ENCODE measurements at regions not wholly inside any gene's neighbourhood (a gene's known extent, or its start where the extent isn't known, plus 50 kb on each side); places are given as distances from the start of the nearest gene placed in this dataset.

GRCh38 chr22:25350551-25350971 lies 131.1 kb downstream of the CRYBB2 start:
- no peak for DNase-seq (ENCODE audit: low spot score)

DNA sequence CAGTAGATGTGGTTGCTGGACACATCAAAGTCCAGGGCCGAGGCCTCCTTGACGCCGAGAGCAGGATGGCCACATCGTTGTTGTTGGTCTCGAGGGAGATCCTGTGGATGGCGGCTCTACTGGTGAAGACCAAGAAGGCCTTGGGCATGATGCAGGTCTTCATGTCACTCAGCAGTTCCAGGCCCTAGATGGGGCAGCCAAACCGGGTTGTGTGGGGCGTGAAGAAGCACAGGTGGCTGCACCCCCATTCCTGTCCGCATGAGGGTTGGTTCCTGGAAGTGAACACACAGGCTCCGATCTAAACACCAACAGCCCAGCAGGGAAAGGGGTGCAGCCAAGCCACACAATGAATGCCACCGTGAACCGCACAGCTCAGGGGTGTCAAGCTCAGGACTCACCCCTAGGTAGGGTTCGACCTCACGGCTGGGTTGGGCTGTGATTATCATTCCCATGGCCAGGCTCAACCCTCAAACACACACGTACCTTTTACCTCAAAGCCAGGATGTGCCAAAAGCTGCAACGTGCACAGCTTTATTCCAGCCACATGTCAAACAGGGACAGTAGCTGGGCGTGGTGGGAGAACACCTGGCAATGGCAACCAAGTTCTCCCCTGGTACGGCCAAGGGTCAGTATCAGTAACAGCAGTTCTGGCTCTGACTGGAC lies 132.3 kb downstream of the CRYBB2 start:
- DNase-seq (ENCODE audit: low spot score), result no peak

GRCh38 chr22:25352294-25352680 lies 132.8 kb downstream of the CRYBB2 start:
- no peak for DNase-seq (ENCODE audit: low spot score)

- no peak for DNase-seq (ENCODE audit: low spot score)
Measured at GRCh38 chr22:25353516-25354445, 134.3 kb downstream of the CRYBB2 start.

- DNase-seq (ENCODE audit: low spot score), result no peak
Measured at GRCh38 chr22:25354456-25354855, 135.0 kb downstream of the CRYBB2 start.

GRCh38 chr22:25357132-25357455 lies 137.7 kb downstream of the CRYBB2 start:
- no peak for DNase-seq (ENCODE audit: low spot score)

- no peak for DNase-seq (ENCODE audit: low spot score)
Measured at GRCh38 chr22:25357606-25358420, 138.4 kb downstream of the CRYBB2 start.

DNA sequence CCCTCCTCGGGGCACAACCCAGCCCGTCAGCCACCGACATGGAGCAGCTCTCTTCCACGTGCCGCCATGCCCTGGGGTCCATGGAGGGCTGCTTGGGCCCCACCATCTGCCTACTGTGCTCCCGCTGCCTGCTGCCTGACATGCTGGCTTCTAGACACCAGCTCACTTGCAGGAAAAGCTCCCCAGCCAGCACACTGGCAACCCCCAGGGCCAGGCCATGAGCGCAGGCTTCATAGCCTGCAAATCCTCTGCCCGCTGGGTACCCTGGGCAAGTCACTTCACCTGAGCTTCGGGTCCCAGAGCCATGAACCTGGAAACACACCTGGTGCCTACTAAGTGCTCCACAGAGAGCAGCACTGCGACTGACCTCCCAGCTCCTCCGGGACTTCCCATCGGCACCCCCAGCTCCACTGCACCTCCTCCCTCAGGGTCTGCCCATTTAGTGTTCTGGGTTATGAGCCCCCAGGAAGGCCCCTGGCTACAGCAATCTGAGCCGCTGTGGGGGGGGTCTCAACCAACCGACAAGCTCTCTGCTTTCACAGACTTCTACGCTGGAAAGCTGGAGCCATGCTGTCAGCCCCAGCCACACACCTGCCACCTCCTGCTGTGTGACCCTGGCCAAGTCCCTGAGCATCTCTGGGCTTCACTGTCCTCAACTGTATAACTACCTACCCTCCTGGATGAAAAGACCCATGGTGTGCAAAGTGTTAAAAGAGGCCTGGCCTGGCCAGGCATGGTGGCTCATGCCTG lies 139.2 kb downstream of the CRYBB2 start:
- no peak for DNase-seq (ENCODE audit: low spot score)

GRCh38 chr22:25359601-25360261 lies 140.3 kb downstream of the CRYBB2 start:
- DNase-seq (ENCODE audit: low spot score), result no peak

DNA sequence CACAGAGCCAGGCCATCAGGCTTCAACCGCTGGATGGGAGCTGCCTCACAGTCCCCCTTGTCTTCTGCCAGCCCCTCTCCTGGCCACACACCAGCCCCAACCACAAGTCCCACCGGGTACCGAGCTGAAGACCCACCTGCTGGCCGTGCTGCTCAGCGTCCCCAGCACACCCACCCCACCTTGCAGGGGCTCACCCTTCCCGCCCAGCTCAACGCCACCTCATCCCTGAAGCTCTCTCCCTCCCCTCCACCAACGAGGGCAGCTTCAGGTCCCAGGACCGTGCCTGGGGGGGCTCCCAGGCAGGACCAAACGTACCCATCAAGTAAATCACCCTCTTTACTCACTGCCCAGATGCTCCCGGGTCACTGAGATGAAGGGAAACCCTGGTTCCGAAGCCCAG lies 141.0 kb downstream of the CRYBB2 start:
- no peak for DNase-seq (ENCODE audit: low spot score)

DNA sequence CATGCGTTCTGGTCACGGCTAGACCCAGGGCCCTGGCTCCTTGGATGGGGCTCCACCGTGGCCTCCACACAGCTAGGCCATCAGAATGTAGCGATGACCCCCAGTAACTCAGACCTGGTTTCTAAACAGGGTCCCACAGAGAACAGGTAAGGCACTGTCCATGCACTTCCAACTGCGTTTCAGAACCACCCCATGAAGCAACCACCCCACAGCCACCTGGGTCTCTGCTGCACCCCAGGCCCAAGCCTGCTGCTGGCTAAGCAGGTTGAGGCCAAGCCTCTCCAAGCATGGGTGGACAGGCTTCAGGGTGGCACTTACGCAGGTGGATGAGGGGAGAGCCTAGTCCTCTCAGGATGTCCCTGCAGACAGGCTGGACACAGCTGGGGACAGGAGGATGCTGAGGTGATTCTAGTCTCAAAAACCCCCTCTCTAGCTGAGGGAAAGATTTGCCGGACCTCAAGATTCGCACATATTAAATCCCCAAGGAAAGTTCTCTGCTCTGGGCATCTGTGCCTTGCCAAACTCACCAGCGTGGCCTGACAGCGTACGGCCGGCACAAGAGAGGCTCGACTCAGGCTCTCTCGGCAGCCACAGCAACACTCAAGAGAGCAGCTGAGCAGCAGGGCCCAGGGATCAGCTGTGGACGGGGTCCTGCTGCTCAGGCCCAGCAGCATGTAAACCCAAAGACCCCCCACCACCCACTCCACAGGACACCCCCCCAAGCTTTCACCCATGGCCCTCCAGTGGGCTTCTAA lies 141.6 kb downstream of the CRYBB2 start:
- DNase-seq (ENCODE audit: low spot score), result no peak

DNA sequence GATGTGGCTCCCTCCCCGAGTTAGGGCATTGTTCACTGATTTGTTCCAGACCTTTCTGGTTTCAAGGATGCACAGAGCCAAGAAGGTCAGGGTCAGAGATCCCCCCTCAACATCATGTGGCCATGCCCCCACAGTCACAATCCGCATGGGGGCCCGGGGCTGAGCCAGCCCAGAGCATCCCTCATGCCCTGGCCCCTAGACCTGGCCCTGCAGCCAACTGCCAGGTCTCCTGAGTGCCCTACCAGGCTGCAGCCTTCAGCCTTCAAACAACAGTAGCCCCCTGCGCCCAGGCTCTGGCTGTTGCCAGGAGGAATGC lies 142.4 kb downstream of the CRYBB2 start:
- no peak for DNase-seq (ENCODE audit: low spot score)

- DNase-seq (ENCODE audit: low spot score), result peak; percentile 62
Measured at GRCh38 chr22:25362215-25362882, 142.9 kb downstream of the CRYBB2 start.

DNA sequence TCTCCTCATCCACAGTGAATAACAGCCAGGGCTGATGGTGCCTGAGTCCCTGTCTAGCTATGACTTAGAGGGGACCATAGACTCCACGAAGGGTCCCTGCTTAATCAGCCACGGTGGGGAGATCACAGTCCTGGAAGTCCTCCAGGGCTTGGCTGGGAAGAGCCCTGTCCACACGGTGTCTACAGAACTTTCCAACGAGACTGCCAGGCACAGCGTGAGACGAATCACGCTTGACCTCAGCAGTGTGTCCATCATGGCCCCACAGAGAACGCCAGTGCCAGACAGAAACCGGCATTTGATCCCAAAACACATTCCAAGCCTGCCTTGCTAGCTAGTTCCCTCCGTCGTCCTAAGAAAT lies 143.4 kb downstream of the CRYBB2 start:
- DNase-seq (ENCODE audit: low spot score), result no peak

DNA sequence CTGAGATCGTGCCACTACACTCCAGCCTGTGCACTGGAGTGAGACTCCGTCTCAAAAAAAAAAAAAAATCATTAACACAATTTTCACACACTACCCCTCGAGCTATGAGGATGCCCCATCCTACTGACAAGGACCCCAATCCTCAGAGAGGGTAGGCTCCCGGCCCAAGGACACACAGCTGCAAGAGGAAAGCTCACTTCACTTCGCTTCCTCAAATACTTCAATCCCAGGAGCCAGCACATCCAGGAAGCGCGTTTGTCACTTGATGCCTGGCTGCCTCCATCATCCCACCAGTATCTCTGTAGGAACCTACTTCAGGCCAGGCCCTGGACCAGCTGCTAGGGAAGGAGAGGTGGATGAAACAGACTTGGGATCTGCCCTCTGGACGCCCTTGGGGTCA lies 144.0 kb downstream of the CRYBB2 start:
- no peak for DNase-seq (ENCODE audit: low spot score)

DNA sequence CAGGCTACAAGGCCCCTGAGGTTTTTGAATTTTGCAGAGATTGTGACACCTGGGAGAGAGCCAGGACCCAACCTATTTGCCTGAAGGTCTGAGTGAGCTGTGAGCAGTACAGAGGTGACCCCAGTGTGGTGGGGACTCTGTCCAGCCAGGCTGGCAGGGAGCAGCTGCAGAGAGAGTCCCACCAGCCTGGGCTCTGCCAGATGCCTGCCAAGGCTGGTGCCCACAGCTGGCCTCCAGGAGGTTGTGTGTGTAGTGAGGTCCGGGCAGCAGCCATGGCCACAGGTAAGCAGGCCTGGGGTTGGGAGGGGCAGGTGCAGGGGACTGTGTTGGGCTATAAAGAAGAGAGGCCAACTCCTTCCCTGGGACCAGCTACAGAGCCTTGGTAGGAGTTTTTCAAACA lies 144.8 kb downstream of the CRYBB2 start:
- DNase-seq (ENCODE audit: low spot score), result no peak

GRCh38 chr22:25364736-25365241 lies 145.3 kb downstream of the CRYBB2 start:
- DNase-seq (ENCODE audit: low spot score), result no peak

- DNase-seq (ENCODE audit: low spot score), result no peak
Measured at GRCh38 chr22:25365491-25366261, 146.2 kb downstream of the CRYBB2 start.

DNA sequence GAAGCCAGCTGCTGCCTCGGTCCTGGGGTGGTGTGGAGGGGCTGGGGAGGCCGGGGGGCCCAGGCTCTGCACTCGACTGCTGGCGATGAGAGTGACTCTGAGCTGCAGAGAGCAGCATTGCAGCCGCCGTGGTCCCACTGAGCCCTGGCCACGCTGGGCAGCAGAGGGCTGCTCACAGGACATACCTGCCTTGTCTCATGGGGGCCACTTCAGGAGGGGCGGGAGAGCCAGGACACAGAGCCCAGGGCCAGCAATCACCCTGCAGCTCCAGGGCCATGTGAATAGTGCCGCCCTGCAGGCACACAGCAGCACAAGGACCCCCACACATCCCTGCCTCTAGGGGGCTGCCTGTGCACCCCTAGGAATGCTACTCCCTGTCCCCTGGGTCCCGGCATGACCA lies 147.0 kb downstream of the CRYBB2 start:
- no peak for DNase-seq (ENCODE audit: low spot score)

Data from hematopoietic multipotent progenitor cell treated with erythropoietin and hydrocortisone succinate and interleukin-3 and kit ligand, for 15 days (in vitro differentiated cells).